ENCODE measurements at regions not wholly inside any gene's neighbourhood (a gene's known extent, or its start where the extent isn't known, plus 50 kb on each side); places are given as distances from the start of the nearest gene placed in this dataset.

GRCh38 chr5:88588609-88589008, 294.4 kb downstream of the MEF2C start:
- Histone ChIP-seq H3K23me2 (ENCODE audit: low read depth, low read length) (no peaks in the 10 kb centered on the region), H3K23ac (ENCODE audit: insufficient read length) (no peak overlapping the region), H3K27ac (ENCODE audit: low read depth, low read length) (no peak overlapping the region), H3K56ac (replicated peaks; ENCODE audit: insufficient read length, low read depth, low read length) (no peak overlapping the region), H3K9ac (replicated peaks in 1 of 4; ENCODE audit: extremely low read depth in 1 of 4, low read depth in 3 of 4, low read length in 3 of 4) (no peak overlapping the region), H3K4me2 (ENCODE audit: insufficient read depth in 1 of 2, low read depth in 2 of 2, low read length in 2 of 2) (no peak overlapping the region), H3K79me1 (ENCODE audit: low read depth, low read length) (no peaks in the 10 kb centered on the region), H2BK15ac (ENCODE audit: low read length) (no peak overlapping the region), H2BK20ac (ENCODE audit: low read length) (no peak overlapping the region), H3K4ac (replicated peaks; ENCODE audit: insufficient read length, low read depth, low read length) (no peak overlapping the region), H4K5ac (ENCODE audit: insufficient read length, low read depth, low read length) (no peak overlapping the region), H3K18ac (ENCODE audit: extremely low read depth, low read length) (no peak overlapping the region), H2BK5ac (ENCODE audit: low read depth, low read length) (no peak overlapping the region), H3K36me3 (ENCODE audit: control insufficient read depth in 2 of 4, insufficient read depth in 4 of 4, low read length in 3 of 4) (no peaks in the 10 kb centered on the region), H2BK12ac (ENCODE audit: low read depth, low read length) (no peak overlapping the region), H2AFZ (ENCODE audit: low read length) (no peak overlapping the region), H2BK120ac (replicated peaks; ENCODE audit: low read depth, low read length) (no peak overlapping the region), H4K91ac (replicated peaks; ENCODE audit: insufficient read length, low read length) (no peak overlapping the region), H2AK5ac (ENCODE audit: low read depth, low read length) (no peak overlapping the region), H3K4me1 (replicated peaks in 1 of 4; ENCODE audit: control insufficient read depth in 3 of 4, insufficient read depth in 4 of 4, low read length in 3 of 4) (no peaks in the 10 kb centered on the region), H3K4me3 (ENCODE audit: extremely low read depth in 1 of 4, insufficient read depth in 2 of 4, low read depth in 3 of 4, low read length in 4 of 4) (no peak overlapping the region), H4K20me1 (replicated peaks in 1 of 2; ENCODE audit: control insufficient read depth in 1 of 2, insufficient read depth in 2 of 2, low read length in 2 of 2) (no peaks in the 10 kb centered on the region), H4K8ac (ENCODE audit: extremely low read depth, insufficient read depth, low read length) (no peak overlapping the region), H3K79me2 (ENCODE audit: control insufficient read depth in 1 of 2, insufficient read depth in 2 of 2, low read length in 2 of 2) (no peaks in the 10 kb centered on the region), H3K27me3 (replicated peaks in 1 of 4; ENCODE audit: control insufficient read depth in 3 of 4, extremely low read depth in 1 of 4, insufficient read depth in 3 of 4, low read length in 3 of 4) (no peaks in the 10 kb centered on the region), H3K9me3 (ENCODE audit: insufficient read depth in 2 of 2, low read depth in 1 of 2, low read length in 1 of 2) (no peaks in the 10 kb centered on the region), H3K14ac (ENCODE audit: insufficient read length) (no peak overlapping the region)
- CTCF ChIA-PET (ENCODE audit: partially characterized antibody): interaction anchor here (0.6 to 1.6 kb wide), 2 partner anchors 10 to 14 kb away, joined by 3 read pairs; no protein-coding TSS in a partner anchor
- POLR2A ChIA-PET (ENCODE audit: partially characterized antibody): no interaction called here
- 86% methylated on average over 4 of the region's 4 CpGs; no CpG with 5 or more reads in 1 of the 2 experiments for WGBS, 2 experiments (ENCODE audit: extremely low coverage in 1 of 2, insufficient coverage in 1 of 2, insufficient read length in 1 of 2, insufficient replicate concordance in 2 of 2, low coverage in 1 of 2, low lambda C conversion rate in 2 of 2, missing lambda C conversion rate in 1 of 2)
- no peak for FAIRE-seq
- TF ChIP-seq MAX (IDR thresholded peaks at IDR 0.05) (no peak), HDAC2 (IDR thresholded peaks at IDR 0.05; ENCODE audit: borderline replicate concordance in 1 of 2, low read depth in 2 of 2, low read length in 2 of 2) (no peak), GTF2F1 (IDR thresholded peaks at IDR 0.05; ENCODE audit: borderline replicate concordance, low read depth, low read length) (no peak), SP1 (IDR thresholded peaks at IDR 0.05; ENCODE audit: low read depth, low read length) (no peak)
- no peak for DNase-seq (ENCODE audit: low read depth in 1 of 2, low spot score in 2 of 2)
